ENCODE measurements at regions not wholly inside any gene's neighbourhood (a gene's known extent, or its start where the extent isn't known, plus 50 kb on each side); places are given as distances from the start of the nearest gene placed in this dataset.

DNA sequence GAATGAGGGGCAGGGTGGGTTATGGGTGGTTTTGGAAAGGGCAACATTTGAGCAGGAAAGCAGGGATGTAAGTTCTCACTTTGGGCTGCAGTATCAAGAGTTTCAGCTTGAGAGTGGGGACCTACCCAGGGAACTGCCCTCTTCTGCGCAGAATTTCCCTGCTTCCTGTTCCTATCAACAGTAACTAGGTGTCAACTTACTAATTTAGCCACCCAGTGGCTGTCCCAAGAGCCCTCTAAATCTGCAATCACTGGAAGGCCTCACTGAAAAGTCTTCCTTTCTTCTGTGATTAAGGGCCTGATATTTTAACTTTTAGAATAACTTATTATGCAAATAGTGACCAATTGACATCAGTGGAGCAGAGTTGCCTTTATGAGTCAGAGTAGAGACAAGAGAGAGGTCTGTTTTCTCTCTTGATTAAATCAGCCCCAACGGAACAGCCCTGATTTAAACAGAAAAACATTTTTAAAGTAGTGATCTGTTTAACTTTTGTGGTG, 118.2 kb upstream of the RIPOR2 start:
- TF ChIP-seq FOXA1 (IDR thresholded peaks at IDR 0.05) (no peak), ELF4 (IDR thresholded peaks at IDR 0.05) (no peak), SP1 (IDR thresholded peaks at IDR 0.05) (no peak), L3MBTL2 (conservative IDR thresholded peaks at IDR 0.05) (no peak)
- TF ChIP-seq, protein P1, sequence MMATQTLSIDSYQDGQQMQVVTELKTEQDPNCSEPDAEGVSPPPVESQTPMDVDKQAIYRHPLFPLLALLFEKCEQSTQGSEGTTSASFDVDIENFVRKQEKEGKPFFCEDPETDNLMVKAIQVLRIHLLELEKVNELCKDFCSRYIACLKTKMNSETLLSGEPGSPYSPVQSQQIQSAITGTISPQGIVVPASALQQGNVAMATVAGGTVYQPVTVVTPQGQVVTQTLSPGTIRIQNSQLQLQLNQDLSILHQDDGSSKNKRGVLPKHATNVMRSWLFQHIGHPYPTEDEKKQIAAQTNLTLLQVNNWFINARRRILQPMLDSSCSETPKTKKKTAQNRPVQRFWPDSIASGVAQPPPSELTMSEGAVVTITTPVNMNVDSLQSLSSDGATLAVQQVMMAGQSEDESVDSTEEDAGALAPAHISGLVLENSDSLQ (IDR thresholded peaks at IDR 0.05): no peak
